ENCODE measurements at regions not wholly inside any gene's neighbourhood (a gene's known extent, or its start where the extent isn't known, plus 50 kb on each side); places are given as distances from the start of the nearest gene placed in this dataset.

DNA sequence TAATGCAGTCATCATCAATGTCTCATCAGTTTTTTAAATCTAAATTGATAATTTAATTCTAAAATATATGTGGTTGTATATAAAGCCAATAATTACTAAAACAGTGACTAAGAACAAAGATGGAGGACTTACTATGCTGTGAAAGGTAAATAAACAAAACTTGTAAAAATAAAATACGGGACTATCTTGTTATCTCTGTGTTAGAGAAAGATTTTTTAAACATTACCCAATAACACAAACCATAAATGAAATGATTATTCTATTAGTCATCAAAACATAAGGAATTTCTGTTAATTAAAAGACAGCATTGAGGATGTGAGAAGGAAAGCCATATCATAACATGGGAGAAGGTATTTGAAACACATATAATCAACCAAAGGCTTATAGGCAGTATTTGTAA lies 226.2 kb upstream of the SMC2 start:
- no peak for TF ChIP-seq POLR2A (IDR thresholded peaks at IDR 0.05; ENCODE audit: low read length)
- TF ChIP-seq GATA1 (IDR thresholded peaks at IDR 0.05; ENCODE audit: low read depth, low read length), result no peak

Data from erythroblast (primary cell).